Liver (tissue), 8 donors: ENCODE measurements at regions not wholly inside any gene's neighbourhood (a gene's known extent, or its start where the extent isn't known, plus 50 kb on each side); places are given as distances from the start of the nearest gene placed in this dataset.

Source experiments
- DNase-seq: peaks from one replicate; pipeline ENCODE4 v3.0.0-alpha.2; 2017; ENCODE audit warnings: low spot score
- H3K27ac ChIP-seq, 2 donors: one replicate each; pipeline ENCODE4 v1.7.0; 2013; ENCODE audit warnings: inconsistent platforms in 2 of 2, low read length in 2 of 2, control low read depth in 1 of 2, low read depth in 1 of 2, mild to moderate bottlenecking in 1 of 2
- H3K27me3 ChIP-seq, 4 donors: one replicate each; pipeline versions ENCODE4 v1.6.1 to v1.7.0; 2013; ENCODE audit warnings: low read length in 3 of 4, inconsistent platforms in 1 of 4, mild to moderate bottlenecking in 1 of 4, moderate library complexity in 1 of 4; ENCODE audit not compliant: control insufficient read depth in 4 of 4, insufficient read depth in 4 of 4
- H3K36me3 ChIP-seq, 4 donors: one replicate each; pipeline versions ENCODE4 v1.6.1 to v1.7.0; 2013; ENCODE audit warnings: low read length in 3 of 4, mild to moderate bottlenecking in 3 of 4, low read depth in 1 of 4, moderate library complexity in 1 of 4; ENCODE audit not compliant: control insufficient read depth in 4 of 4, insufficient read depth in 3 of 4
- H3K4me1 ChIP-seq, 4 donors: one replicate each; pipeline versions ENCODE4 v1.6.1 to v1.7.0; 2013; ENCODE audit warnings: low read length in 3 of 4, mild to moderate bottlenecking in 3 of 4, moderate library complexity in 1 of 4; ENCODE audit not compliant: control insufficient read depth in 4 of 4, insufficient read depth in 4 of 4
- H3K4me3 ChIP-seq, 3 donors: one replicate each; pipeline versions ENCODE4 v1.6.1 to v1.7.0; 2013; ENCODE audit warnings: low read length in 3 of 3, control low read depth in 1 of 3, low read depth in 1 of 3, mild to moderate bottlenecking in 1 of 3
- H3K9ac ChIP-seq, 2 donors: one replicate each; pipeline ENCODE4 v1.7.0; 2013; ENCODE audit warnings: low read length in 2 of 2, mild to moderate bottlenecking in 2 of 2, moderate library complexity in 2 of 2, control low read depth in 1 of 2, low read depth in 1 of 2
- H3K9me3 ChIP-seq, 4 donors: one replicate each; pipeline versions ENCODE4 v1.6.1 to v1.7.0; 2013; ENCODE audit warnings: low read length in 3 of 4; ENCODE audit not compliant: control insufficient read depth in 4 of 4
- CTCF ChIP-seq: fragments of 150-350 bp; IDR thresholded peaks from 2 replicates; pipeline ENCODE4 v1.5.1; 2017; ENCODE audit warnings: improper control_type of control experiment, low read depth, low read length; ENCODE audit not compliant: missing input control
- EGR1 ChIP-seq, 2 donors: IDR thresholded peaks; 2 replicates each; pipeline ENCODE4 v1.6.1; 2016 to 2018; ENCODE audit warnings: antibody characterized with exemption in 2 of 2, low read depth in 2 of 2
- FOXA1 ChIP-seq: IDR thresholded peaks from 2 replicates; pipeline ENCODE4 v1.6.1; 2016; ENCODE audit warnings: antibody characterized with exemption
- FOXA2 ChIP-seq: IDR thresholded peaks from 2 replicates; pipeline ENCODE4 v1.6.1; 2016; ENCODE audit warnings: antibody characterized with exemption
- GABPA ChIP-seq, 2 donors: IDR thresholded peaks in 1 of 2; conservative IDR thresholded peaks in 1 of 2; 2 replicates each; pipeline ENCODE4 v1.6.1; 2016; ENCODE audit warnings: antibody characterized with exemption in 2 of 2, mild to moderate bottlenecking in 1 of 2, moderate library complexity in 1 of 2
- HNF4A ChIP-seq, 2 donors: conservative IDR thresholded peaks; 2 replicates each; pipeline ENCODE4 v1.6.1; 2016; ENCODE audit warnings: antibody characterized with exemption in 2 of 2, mild to moderate bottlenecking in 2 of 2
- HNF4G ChIP-seq: IDR thresholded peaks from 2 replicates; pipeline ENCODE4 v1.6.1; 2016; ENCODE audit warnings: antibody characterized with exemption
- JUND ChIP-seq, 2 donors: IDR thresholded peaks; 2 replicates each; pipeline ENCODE4 v1.6.1; 2016; ENCODE audit warnings: antibody characterized with exemption in 2 of 2
- NR2F2 ChIP-seq: IDR thresholded peaks from 2 replicates; pipeline ENCODE4 v1.6.1; 2016; ENCODE audit warnings: antibody characterized with exemption
- RAD21 ChIP-seq, 2 donors: IDR thresholded peaks; 2 replicates each; pipeline ENCODE4 v1.6.1; 2016; ENCODE audit warnings: antibody characterized with exemption in 2 of 2, mild to moderate bottlenecking in 2 of 2
- REST ChIP-seq: IDR thresholded peaks from 2 replicates; pipeline ENCODE4 v1.6.1; 2016; ENCODE audit warnings: antibody characterized with exemption, mild to moderate bottlenecking
- RXRA ChIP-seq, 2 donors: IDR thresholded peaks; 2 replicates each; pipeline ENCODE4 v1.6.1; 2017 to 2018; ENCODE audit warnings: antibody characterized with exemption in 2 of 2, mild to moderate bottlenecking in 1 of 2
- SP1 ChIP-seq: IDR thresholded peaks from 2 replicates; pipeline ENCODE4 v1.6.1; 2018; ENCODE audit warnings: antibody characterized with exemption, mild to moderate bottlenecking
- TAF1 ChIP-seq: conservative IDR thresholded peaks from 2 replicates; pipeline ENCODE4 v1.6.1; 2016; ENCODE audit warnings: antibody characterized with exemption, mild to moderate bottlenecking
- YY1 ChIP-seq: IDR thresholded peaks from 2 replicates; pipeline ENCODE4 v1.6.1; 2016; ENCODE audit warnings: antibody characterized with exemption, mild to moderate bottlenecking
- ZBTB33 ChIP-seq: IDR thresholded peaks from 2 replicates; pipeline ENCODE4 v1.6.1; 2016; ENCODE audit warnings: antibody characterized with exemption
- WGBS: extraction: QIAGEN DNeasy Blood & Tissue Kit; methylation state at CpG from one replicate; pipeline ENCODE4 v1.1.7; 2013; 5-methylcytosine and 5-hydroxymethylcytosine counted together
- TF ChIP-seq, protein P1 (sequence below): IDR thresholded peaks from 2 replicates; pipeline ENCODE4 v1.6.1; 2016; ENCODE audit warnings: antibody characterized with exemption
- TF ChIP-seq, protein P2 (sequence below): IDR thresholded peaks from 2 replicates; pipeline ENCODE4 v1.6.1; 2016; ENCODE audit warnings: antibody characterized with exemption
- donor health status: healthy.
- donor health status: healthy.
- donor health status: healthy.
- donor health status: healthy.
- donor health status: healthy.

DNA sequence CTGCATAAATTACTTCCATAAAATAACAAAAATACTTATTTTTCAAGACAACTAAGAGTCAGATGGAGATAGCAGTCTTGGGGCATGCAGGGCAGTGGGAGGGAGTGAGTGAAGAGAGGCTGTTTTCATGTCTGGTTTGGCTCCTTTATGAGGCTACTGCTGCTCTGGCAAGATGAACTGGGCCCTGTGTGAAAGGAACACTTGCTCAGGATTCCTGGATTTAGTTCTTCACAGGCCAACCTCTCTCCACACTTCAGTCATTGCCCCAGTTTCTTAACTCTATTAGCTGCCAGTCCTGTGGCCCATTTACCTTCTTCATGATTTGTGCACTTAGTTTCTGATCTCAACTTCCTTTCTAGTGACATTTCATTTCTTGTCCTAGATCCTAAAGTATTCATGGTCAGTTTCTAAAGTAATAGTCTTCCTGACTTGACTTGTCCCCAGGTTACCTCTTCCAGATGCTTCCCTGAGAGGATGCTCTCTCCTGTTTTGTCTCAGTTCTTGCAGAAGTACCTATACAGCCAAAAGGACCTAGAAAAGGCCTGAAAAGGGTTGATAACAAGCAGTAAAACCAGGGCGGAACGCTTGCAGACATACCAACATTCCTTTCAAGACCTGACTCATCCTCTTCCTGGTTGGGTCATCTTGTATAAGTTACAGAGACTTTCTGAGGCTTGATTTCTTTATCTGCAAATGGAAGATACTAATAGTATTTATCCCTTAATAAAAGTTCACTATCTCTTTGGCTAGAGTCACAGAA, 77.0 kb upstream of the ZFAND5 start:
- Histone ChIP-seq H3K4me1 (peaks cover 0 to 10% (median 0%) of the 10 kb centered on the region in 4 donors), H3K36me3 (no peaks in the 10 kb centered on the region), H3K4me3 (no peak overlapping the region), H3K27ac (no peak overlapping the region), H3K9me3 (no peaks in the 10 kb centered on the region), H3K27me3 (no peaks in the 10 kb centered on the region), H3K9ac (no peak overlapping the region)
- WGBS = 81% methylated on average over 2 of the region's 2 CpGs
- TF ChIP-seq FOXA1 (no peak), SP1 (no peak), HNF4G (no peak), EGR1 (IDR thresholded peaks at IDR 0.05; ENCODE audit: low read depth in 2 of 2) (no peak), ZBTB33 (no peak), HNF4A (conservative IDR thresholded peaks at IDR 0.05) (no peak), RAD21 (IDR thresholded peaks at IDR 0.05) (no peak), REST (no peak), JUND (IDR thresholded peaks at IDR 0.05) (no peak), GABPA (IDR thresholded peaks at IDR 0.05 in 1 of 2, conservative IDR thresholded peaks at IDR 0.05 in 1 of 2) (no peak), NR2F2 (no peak), TAF1 (no peak), YY1 (no peak), RXRA (IDR thresholded peaks at IDR 0.05) (no peak), CTCF (no peak), FOXA2 (no peak)
- TF ChIP-seq, protein P1, sequence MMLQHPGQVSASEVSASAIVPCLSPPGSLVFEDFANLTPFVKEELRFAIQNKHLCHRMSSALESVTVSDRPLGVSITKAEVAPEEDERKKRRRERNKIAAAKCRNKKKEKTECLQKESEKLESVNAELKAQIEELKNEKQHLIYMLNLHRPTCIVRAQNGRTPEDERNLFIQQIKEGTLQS = no peak
- TF ChIP-seq, protein P2, sequence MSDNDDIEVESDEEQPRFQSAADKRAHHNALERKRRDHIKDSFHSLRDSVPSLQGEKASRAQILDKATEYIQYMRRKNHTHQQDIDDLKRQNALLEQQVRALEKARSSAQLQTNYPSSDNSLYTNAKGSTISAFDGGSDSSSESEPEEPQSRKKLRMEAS = no peak
- no peak for DNase-seq
